ENCODE measurements at regions not wholly inside any gene's neighbourhood (a gene's known extent, or its start where the extent isn't known, plus 50 kb on each side); places are given as distances from the start of the nearest gene placed in this dataset.

DNA sequence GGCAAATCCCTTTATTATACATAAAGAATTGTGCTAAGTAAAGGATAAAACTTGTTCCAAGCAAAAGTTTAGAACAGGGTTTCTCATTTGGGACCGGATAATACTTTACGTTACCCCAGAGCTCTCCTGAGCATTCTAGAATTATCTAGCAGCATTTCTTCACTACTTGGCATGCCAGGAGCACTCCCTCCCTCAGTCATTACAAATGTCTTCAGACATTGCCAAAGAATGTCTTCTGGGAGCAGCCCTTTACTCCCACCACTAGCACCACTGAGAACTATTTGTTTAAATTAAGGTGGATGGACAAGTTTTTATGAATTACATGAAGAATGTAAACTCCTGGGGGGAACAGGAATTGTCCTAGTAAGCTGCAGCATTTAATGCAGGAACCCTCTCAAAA lies 516.4 kb downstream of the GBE1 start:
- Histone ChIP-seq H3K9me3 (no peaks in the 10 kb centered on the region), H3K27me3 (no peaks in the 10 kb centered on the region), H3K9ac (ENCODE audit: low read depth in 2 of 2, low read length in 2 of 2) (no peak overlapping the region), H3K27ac (no peak overlapping the region), H3K36me3 (no peaks in the 10 kb centered on the region), H3K4me3 (no peak overlapping the region), H3K4me1 (no peaks in the 10 kb centered on the region)
- DNase-seq: no peak
- no peak for TF ChIP-seq CTCF (IDR thresholded peaks at IDR 0.05)
- intact Hi-C loops (cut with DNase I): no loop called here

DNA sequence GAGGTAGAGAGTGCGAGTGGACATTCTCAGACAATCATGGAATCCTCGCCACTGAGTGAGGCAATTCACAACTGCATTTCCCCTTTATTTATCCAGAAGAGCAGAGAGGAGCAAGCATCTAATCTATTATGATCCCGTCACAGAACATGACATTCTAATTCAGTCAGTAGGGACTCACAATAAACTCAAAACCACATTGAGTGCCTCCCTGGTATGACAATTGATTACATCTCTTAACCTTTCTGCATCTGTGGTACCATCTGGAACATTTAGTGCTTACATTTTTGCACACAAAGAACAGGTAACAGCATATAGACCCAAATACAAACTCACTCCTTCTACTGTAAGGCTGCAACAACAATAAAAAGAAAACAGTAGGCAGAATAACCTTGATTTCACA lies 517.2 kb downstream of the GBE1 start:
- Histone ChIP-seq H3K4me3 (no peak overlapping the region), H3K4me1 (no peaks in the 10 kb centered on the region), H3K27me3 (no peaks in the 10 kb centered on the region), H3K27ac (no peak overlapping the region), H3K36me3 (no peaks in the 10 kb centered on the region), H3K9me3 (no peaks in the 10 kb centered on the region), H3K9ac (ENCODE audit: low read depth in 2 of 2, low read length in 2 of 2) (no peak overlapping the region)
- TF ChIP-seq CTCF (IDR thresholded peaks at IDR 0.05): no peak
- intact Hi-C loops (cut with DNase I): no loop called here
- no peak for DNase-seq

DNA sequence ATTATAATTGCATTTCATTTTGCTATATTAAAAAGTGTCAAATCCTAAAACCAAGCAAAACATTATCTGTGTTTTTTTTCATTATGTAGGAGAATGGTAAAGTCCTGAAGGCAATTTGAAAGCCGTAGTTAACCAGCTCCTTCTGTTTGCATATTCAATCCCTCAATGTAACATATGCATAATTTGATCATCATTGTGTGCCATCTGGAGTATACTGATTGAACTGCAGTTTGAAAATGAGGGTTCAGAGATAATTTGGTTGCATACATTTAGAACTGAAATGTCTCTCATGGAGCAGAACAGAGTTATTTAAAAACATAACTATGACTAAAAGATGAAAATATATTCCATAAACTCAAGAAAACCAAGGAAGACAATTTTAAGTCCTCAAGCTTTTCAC lies 518.6 kb downstream of the GBE1 start:
- TF ChIP-seq CTCF (IDR thresholded peaks at IDR 0.05): peak; percentile 40
- no peak for DNase-seq
- no peak overlapping the region for H3K4me3 ChIP-seq
- no peak overlapping the region for H3K27ac ChIP-seq
- intact Hi-C loops (cut with DNase I): no loop called here
- no peaks in the 10 kb centered on the region for H3K36me3 ChIP-seq
- no peaks in the 10 kb centered on the region for H3K4me1 ChIP-seq
- no peaks in the 10 kb centered on the region for H3K9me3 ChIP-seq
- H3K27me3 ChIP-seq: no peaks in the 10 kb centered on the region
- H3K9ac ChIP-seq (ENCODE audit: low read depth in 2 of 2, low read length in 2 of 2): no peak overlapping the region

GRCh38 chr3:81237181-81237580 lies 524.3 kb downstream of the GBE1 start:
- TF ChIP-seq CTCF (IDR thresholded peaks at IDR 0.05): no peak

GRCh38 chr3:81218023-81218422 lies 543.4 kb downstream of the GBE1 start:
- DNase-seq: no peak
- Histone ChIP-seq H3K9me3 (no peaks in the 10 kb centered on the region), H3K36me3 (no peaks in the 10 kb centered on the region), H3K9ac (ENCODE audit: low read depth in 2 of 2, low read length in 2 of 2) (no peak overlapping the region), H3K27me3 (no peaks in the 10 kb centered on the region), H3K4me3 (no peak overlapping the region), H3K27ac (no peak overlapping the region), H3K4me1 (no peaks in the 10 kb centered on the region)
- intact Hi-C loops (cut with DNase I): no loop called here
- TF ChIP-seq CTCF (IDR thresholded peaks at IDR 0.05): no peak

More at GRCh38 chr3:81237181-81237580, 524.3 kb downstream of the GBE1 start:
- Histone ChIP-seq H3K9ac (ENCODE audit: low read depth in 2 of 2, low read length in 2 of 2) (no peak overlapping the region), H3K27me3 (no peaks in the 10 kb centered on the region), H3K36me3 (no peaks in the 10 kb centered on the region), H3K27ac (no peak overlapping the region), H3K9me3 (no peaks in the 10 kb centered on the region), H3K4me3 (no peak overlapping the region), H3K4me1 (no peaks in the 10 kb centered on the region)
- no peak for DNase-seq
- intact Hi-C loops (cut with DNase I): no loop called here

DNA sequence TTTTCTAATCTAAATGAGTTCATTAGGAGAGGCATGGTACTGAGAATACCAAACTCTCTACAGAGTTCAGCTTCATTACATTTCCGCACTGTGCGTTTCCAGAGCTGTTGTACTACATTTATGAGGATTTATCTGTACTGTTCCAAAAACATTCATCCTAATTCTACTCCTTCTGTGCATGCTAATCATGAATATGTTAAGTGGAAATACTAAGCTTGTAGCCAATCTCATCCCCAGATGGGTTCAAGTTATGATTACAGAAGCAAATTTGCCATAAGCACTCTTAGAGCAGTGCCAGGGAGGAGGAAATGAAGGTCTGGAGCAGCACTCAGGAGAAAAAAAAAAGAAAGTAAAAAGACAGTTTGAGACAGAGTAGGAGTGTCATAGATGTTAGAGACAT lies 544.3 kb downstream of the GBE1 start:
- Histone ChIP-seq H3K4me1 (no peaks in the 10 kb centered on the region), H3K36me3 (no peaks in the 10 kb centered on the region), H3K9me3 (no peaks in the 10 kb centered on the region), H3K27ac (no peak overlapping the region), H3K4me3 (no peak overlapping the region), H3K27me3 (no peaks in the 10 kb centered on the region), H3K9ac (ENCODE audit: low read depth in 2 of 2, low read length in 2 of 2) (no peak overlapping the region)
- TF ChIP-seq CTCF (IDR thresholded peaks at IDR 0.05): no peak
- intact Hi-C loops (cut with DNase I): no loop called here
- DNase-seq: no peak

All from colonic mucosa (tissue), 4 donors.